HG03066 (cell line): ENCODE measurements at regions not wholly inside any gene's neighbourhood (a gene's known extent, or its start where the extent isn't known, plus 50 kb on each side); places are given as distances from the start of the nearest gene placed in this dataset.

Source experiments
- ATAC-seq: cut with Tn5 transposase; IDR thresholded peaks from one replicate; pipeline ENCODE4 v1.9.1; 2021; ENCODE audit warnings: low read depth; ENCODE audit not compliant: unreplicated experiment

GRCh38 chr11:10641912-10642697 is 51.5 kb downstream of the IRAG1 start:
- no peak for ATAC-seq

DNA sequence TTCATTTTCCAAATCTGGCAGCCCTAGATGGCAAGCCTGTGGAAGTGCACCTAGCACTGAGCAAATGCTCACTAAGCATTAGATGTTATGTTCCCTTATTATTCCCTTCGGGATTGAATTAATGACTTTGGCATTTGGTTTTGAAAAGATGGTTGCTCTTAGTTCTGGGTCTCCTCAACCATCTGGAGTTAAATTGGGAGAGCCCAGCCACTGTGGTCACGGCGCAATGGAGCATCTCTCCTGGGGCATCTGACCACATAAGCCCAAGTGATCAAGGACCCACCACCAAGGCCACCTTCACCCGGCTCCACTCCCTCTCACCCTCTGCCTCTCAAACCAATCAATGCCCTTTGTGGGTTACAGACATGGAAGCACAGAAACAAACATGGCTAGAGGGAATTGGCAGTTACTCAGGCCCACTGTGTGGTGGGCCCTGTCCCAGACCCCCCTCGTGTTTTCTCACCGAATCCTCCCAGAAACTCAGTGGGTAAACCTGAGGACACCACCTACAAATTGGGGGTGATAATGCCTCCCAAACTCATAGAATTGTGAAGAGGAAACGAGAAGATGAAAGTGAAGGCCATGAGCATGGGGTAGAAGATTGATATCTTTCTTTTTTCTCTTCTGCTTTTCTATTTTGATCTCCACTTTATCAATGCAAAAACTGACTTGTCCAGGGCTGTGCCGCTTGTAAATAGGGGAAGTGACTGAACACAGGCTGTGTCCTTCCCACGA is 52.2 kb downstream of the IRAG1 start:
- ATAC-seq: peak; percentile 88

GRCh38 chr11:10640308-10640707 is 53.2 kb downstream of the IRAG1 start:
- ATAC-seq: no peak

DNA sequence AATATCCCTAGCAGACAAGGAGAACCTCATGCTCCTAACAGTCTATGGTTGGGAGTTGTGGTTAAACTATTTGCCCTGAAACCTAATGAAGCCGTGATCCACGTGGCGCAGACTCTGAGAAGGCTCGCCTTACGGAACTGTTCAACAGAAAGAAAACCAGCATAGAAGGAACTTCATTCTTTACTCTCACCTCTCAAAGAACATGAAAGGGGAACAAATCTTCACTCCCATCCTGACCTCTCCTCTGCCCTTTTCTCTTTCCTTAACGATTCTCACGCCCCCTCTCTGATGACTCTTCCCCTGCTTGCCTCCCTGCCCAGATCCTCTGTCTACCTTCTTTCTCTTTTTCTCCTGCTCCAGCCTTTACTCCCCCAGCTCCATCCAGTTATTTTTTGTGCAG is 54.2 kb downstream of the IRAG1 start:
- no peak for ATAC-seq

GRCh38 chr11:10638316-10638925 is 55.1 kb downstream of the IRAG1 start:
- no peak for ATAC-seq

DNA sequence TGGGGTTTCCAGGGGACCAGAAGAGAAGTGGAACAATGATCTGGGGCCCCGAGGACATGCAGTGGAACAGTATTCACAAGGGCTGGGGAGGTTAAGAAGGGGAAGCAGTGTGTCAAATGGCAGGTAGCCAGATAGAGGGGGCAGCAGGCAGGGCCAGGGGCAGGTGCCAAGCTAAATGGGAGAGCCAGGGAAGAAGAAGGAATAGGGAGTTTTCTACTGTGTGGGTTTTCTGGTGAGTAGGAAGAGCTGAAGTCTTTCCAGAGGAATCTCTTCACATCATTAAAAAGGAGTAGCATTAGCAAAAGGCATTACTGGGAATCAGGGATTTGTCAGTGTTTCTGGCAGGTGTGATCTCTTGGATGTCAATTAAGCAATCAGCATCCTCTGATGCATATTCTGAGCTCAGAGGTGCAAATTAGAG is 55.8 kb downstream of the IRAG1 start:
- ATAC-seq: no peak

DNA sequence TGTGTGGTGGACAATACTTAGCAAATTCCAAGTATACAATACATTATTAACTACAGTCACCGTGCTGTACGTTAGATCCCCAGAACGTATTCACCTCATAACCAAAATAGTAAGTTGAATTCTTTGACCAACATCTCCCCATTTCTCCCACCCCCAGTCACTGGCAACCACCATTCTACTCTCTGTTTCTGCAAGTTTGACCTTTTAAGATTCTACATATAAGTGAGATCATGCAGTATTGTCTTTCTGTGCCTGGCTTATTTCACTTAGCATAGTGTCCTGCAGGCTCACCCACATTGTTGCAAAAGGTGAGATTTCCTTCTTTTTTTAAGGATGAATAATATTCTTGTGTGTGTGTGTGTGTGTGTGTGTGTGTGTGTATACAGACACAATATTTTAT is 59.1 kb downstream of the IRAG1 start:
- ATAC-seq: no peak

DNA sequence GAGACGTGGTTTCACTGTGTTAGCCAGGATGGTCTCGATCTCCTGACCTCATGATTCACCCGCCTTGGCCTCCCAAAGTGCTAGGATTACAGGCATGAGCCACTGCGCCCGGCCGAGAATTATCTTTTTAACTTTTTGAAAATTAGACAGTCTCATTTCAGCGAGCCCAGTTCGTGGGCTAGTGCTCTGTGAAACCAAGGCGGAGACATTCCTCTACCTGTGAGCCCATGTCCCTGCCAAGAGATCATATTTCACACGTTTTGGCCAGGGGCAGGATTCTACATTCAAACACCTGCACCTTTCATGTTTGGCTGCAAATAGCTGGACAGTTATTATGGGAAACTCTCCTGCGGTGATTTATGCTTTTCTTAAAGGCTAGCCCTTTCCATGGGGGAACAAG is 60.3 kb downstream of the IRAG1 start:
- no peak for ATAC-seq

GRCh38 chr11:10632483-10632882 is 61.1 kb downstream of the IRAG1 start:
- ATAC-seq: no peak

- ATAC-seq: no peak
These were observed 61.8 kb downstream of the IRAG1 start for GRCh38 chr11:10631761-10632160.

DNA sequence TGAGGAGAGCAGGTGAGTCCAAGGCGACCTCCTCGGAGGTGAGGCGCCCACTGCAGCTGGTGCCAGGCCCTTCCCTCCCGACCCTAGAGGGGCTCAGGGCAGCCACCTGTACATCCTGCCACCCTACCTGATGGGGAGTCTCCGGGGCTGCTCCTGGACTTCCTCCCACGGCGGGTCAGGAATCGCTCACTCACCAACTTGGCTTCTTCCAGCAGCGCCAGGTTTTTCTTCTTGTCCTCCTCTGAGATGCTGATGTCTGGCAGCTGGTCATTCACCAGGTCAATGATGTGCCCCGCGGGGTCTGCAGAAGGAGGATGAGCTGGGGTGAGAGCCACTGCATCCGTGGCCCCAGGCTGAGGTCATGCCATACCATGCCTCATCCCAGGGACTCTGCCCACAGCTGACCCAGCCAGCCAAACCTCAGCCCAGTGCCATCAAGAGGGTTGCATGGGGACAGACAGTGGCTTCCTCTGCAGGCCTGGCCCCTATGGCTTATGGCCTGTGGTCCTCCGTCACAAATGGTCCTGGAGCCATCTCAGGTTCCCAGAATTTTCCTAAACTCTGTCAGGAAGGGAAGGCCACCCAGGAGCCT is 61.0 kb upstream of the LYVE1 start:
- no peak for ATAC-seq

DNA sequence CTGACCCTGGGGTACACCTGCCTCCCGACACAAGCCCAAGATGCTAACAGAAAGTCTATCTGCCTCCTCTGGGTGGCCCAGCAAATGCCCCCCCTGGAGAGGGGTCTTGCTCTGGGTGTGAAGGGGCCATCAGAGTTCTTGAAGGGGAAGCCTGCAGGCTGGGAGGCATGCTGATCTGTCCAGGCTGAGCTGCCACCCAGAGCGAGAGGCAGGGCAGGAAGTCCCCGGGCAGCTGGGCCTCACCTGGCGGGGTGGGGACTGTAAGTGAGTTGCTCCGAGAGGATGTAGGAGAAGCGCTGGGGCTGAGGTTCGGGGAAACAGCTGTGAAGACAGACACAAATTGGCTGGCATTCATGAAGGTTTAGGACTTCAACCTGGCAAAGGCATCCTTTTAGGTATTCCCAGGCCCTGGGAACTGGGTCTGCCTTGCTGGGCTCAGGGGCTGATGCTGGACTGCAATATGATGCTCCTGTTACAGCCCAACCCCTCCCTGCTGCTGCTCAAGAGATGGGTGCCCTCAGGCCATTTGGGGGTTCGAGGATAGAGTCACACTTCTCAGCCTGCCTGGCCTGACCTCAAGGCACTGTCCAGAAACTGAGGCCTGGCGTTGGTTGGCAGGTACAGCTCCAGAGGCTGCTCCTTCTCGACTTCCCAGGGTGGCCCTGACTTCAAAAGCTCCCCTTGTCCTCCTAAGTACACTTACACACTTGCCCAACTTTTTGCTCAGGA is 60.2 kb upstream of the LYVE1 start:
- no peak for ATAC-seq

GRCh38 chr11:10627816-10628215 is 59.4 kb upstream of the LYVE1 start:
- no peak for ATAC-seq

GRCh38 chr11:10627291-10627690 is 58.8 kb upstream of the LYVE1 start:
- ATAC-seq: no peak

DNA sequence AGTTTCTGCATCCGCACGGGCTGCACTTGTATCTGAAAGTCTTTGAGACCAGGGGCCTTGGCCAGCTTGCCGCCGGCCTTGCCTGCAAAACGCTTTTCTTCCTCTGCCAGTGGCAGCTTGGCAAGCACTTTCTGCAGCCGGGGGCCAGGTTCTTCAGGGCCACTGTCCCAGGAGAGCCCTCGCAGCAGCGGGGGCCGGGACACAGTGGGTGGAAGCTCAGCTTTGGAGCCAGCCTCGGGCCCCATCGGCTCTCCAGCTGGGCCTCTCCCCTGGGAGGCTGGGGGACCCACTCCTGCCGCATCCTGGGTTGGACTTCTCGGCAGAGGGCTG is 57.5 kb upstream of the LYVE1 start:
- no peak for ATAC-seq

DNA sequence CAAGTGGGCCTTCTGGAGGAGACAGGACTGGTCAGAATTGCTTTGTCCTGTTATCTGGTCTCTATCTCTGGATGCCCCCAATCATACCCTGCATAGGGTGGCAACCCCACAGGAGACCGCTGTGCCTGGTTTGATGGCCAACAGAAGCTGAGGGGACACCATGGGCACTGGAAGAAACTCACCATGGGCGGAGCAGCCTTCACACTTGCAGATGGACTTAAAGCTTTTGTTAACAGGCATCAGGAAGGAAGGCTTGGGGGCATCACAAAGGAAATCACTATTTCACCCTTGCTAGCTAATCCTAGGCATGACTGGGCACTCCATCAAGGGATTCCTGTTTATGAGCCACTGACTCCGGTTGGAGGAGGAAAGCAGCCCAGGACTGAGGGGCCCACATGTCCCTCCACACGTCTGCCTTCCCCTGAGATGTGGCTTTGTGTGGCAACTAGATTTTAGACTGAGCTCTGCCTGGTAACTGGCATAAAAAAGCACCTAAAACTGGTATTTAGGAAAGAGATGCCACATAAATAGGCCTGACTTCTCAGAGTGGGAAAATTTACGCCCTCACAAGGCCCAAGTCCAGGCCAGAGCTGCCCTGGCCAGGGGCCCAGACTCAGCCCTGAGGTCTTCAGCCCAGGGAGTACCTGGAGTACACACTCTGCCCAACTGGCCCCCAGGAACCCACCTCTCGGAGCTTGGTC is 57.0 kb upstream of the LYVE1 start:
- ATAC-seq: no peak

DNA sequence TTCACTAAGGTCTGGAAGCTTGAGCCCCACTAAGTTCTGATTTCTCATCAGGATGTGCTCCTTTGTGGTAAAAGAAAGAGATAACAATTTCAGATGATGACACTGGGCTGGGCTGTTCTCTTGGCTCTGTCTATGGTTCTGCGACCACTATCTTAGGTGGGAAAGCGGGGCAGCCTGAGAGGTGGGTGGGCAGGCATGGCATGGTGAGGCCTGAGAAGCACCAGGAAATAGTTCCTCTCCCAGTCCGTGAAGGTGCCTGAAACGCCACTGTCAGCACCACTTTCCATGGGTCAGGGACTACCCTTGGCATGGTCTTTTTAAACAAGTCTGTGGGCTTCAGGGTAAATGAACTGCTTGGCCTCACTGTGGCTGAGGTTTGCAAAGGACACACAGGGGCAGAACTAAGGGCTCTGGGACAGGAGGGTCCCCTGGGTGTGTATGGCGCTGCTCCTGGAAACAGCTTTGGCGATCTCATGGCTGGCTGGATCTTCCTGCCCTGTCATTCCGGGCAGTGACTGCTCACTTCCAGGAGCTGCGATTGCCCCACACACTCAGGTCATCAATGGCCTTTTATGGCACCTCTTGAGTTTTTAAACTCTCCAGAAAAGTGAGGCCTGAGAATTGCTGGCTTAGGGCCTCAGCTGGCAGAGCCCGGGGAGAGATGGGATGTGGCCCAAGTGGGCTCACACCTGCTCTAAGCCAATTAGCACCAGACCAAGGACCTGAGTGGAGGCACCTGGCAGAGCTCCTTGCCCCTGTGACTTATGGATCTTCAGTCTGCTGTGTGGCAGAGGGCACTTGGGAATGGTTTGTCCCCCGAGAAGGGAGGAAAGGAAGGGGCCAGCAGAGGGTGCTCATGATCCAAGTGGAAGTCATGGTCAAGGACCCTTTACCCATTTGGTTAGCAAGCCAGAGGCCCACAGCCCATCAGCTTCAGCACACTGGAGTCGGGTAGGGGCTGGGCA is 55.6 kb upstream of the LYVE1 start:
- ATAC-seq: no peak

- no peak for ATAC-seq
These were observed 54.7 kb upstream of the LYVE1 start for GRCh38 chr11:10622957-10623791.
